Loucy (cell line): ENCODE measurements at regions not wholly inside any gene's neighbourhood (a gene's known extent, or its start where the extent isn't known, plus 50 kb on each side); places are given as distances from the start of the nearest gene placed in this dataset.

Source experiments
- H2AFZ ChIP-seq: fragments of 200-600 bp; sonication (generic); 2 replicates; pipeline ENCODE4 v1.6.0; 2016; ENCODE audit warnings: antibody characterized with exemption, mild to moderate bottlenecking, low read length, moderate library complexity
- H3F3A ChIP-seq: fragments of 200-600 bp; 2 replicates; pipeline ENCODE4 v1.6.0; 2016; ENCODE audit warnings: antibody characterized with exemption, low read depth, mild to moderate bottlenecking
- H3K27me3 ChIP-seq: fragments of 200-600 bp; sonication (generic); 2 replicates; pipeline ENCODE4 v1.6.1; 2014; ENCODE audit warnings: low read length, mild to moderate bottlenecking; ENCODE audit not compliant: insufficient read depth, poor library complexity, severe bottlenecking
- H3K36me3 ChIP-seq: fragments of 200-600 bp; sonication (generic); 2 replicates; pipeline ENCODE4 v1.6.1; 2016; ENCODE audit warnings: low read length; ENCODE audit not compliant: insufficient read depth
- H3K4me1 ChIP-seq: fragments of 200-600 bp; sonication (generic); 2 replicates; pipeline ENCODE4 v1.5.1; 2014; ENCODE audit warnings: low read length, mild to moderate bottlenecking; ENCODE audit not compliant: insufficient read depth, poor library complexity, severe bottlenecking
- H3K4me2 ChIP-seq: fragments of 200-600 bp; sonication (generic); 2 replicates; pipeline ENCODE4 v1.6.0; 2014; ENCODE audit warnings: antibody characterized with exemption, low read length, low read depth, mild to moderate bottlenecking; ENCODE audit not compliant: poor library complexity, severe bottlenecking
- H3K4me3 ChIP-seq: fragments of 200-600 bp; sonication (generic); 2 replicates; pipeline ENCODE4 v1.5.1; 2014; ENCODE audit warnings: low read length, mild to moderate bottlenecking, mixed read lengths; ENCODE audit not compliant: poor library complexity, severe bottlenecking
- H3K79me2 ChIP-seq: fragments of 200-600 bp; sonication (generic); 2 replicates; pipeline ENCODE4 v1.6.1; 2014; ENCODE audit warnings: low read length; ENCODE audit not compliant: insufficient read depth
- H3K9ac ChIP-seq: fragments of 200-600 bp; sonication (generic); 2 replicates; pipeline ENCODE4 v1.6.0; 2014; ENCODE audit warnings: mild to moderate bottlenecking, low read depth, low read length, moderate library complexity; ENCODE audit not compliant: poor library complexity, severe bottlenecking
- H3K9me2 ChIP-seq: fragments of 200-600 bp; sonication (generic); replicated peaks from 2 replicates; pipeline ENCODE4 v1.6.1; 2016; ENCODE audit warnings: low read depth, low read length, mixed read lengths
- H3K9me3 ChIP-seq: fragments of 200-600 bp; sonication (generic); 2 replicates; pipeline ENCODE4 v1.6.1; 2014; ENCODE audit warnings: mild to moderate bottlenecking, antibody characterized with exemption, low read length, low read depth; ENCODE audit not compliant: insufficient read depth
- H4K20me1 ChIP-seq: fragments of 200-600 bp; sonication (generic); 2 replicates; pipeline ENCODE4 v1.6.0; 2014; ENCODE audit warnings: antibody characterized with exemption, low read length, mild to moderate bottlenecking; ENCODE audit not compliant: insufficient read depth, poor library complexity, severe bottlenecking
- EZH2phosphoT487 ChIP-seq: fragments of 200-600 bp; IDR thresholded peaks from 2 replicates; pipeline ENCODE4 v1.6.1; 2018; ENCODE audit warnings: antibody characterized with exemption, mild to moderate bottlenecking, moderate library complexity, borderline replicate concordance
- TF ChIP-seq, protein P1 (sequence below): fragments of 200-600 bp; sonication (generic); conservative IDR thresholded peaks from 2 replicates; pipeline ENCODE4 v1.5.1; 2014; ENCODE audit warnings: mild to moderate bottlenecking, antibody characterized with exemption, low read length

DNA sequence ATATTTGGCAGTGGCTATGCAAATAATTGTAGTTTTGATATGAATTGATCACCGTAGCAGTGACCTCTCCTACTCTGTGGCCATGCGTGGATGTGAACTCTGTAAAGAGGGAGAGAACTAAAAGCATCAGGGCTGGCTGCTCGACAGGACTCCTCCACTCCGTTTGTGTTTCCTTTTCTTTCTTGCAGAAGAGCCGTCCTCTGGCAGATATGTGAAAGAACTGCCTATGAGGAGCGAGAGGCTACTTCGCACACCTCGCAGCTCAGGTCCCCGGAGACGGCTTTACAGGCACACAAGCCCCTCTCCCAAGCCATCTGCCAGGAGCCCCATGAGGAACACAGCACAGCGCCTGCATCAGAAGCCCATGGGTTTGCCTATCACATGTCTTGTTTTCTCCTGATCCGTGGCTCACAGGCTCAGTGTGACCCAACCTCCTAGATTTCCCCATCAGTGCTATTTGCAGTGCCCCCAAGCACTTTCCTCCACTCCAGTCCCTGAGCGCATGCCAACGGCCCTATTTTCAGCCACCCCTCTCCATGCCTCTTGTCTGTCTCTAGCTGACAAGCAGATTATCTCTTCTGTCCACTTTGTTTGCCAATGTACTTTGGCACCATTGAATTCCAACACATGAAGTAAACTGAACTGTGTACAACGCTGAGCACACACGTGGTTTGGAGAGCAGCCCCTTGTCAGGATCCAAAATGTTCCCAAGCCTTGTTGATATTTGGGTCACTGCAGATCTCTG lies 164.3 kb upstream of the AKR1E2 start:
- Histone ChIP-seq H3K9me3 (no peaks in the 10 kb centered on the region), H3F3A (no peaks in the 10 kb centered on the region), H4K20me1 (no peaks in the 10 kb centered on the region), H3K4me2 (no peak overlapping the region), H2AFZ (no peak overlapping the region), H3K9ac (no peak overlapping the region), H3K79me2 (no peaks in the 10 kb centered on the region), H3K4me3 (no peak overlapping the region), H3K9me2 (no peaks in the 10 kb centered on the region), H3K36me3 (no peaks in the 10 kb centered on the region), H3K4me1 (peaks cover 6% of the 10 kb centered on the region), H3K27me3 (no peaks in the 10 kb centered on the region)
- no peak for TF ChIP-seq EZH2phosphoT487
- TF ChIP-seq, protein P1, sequence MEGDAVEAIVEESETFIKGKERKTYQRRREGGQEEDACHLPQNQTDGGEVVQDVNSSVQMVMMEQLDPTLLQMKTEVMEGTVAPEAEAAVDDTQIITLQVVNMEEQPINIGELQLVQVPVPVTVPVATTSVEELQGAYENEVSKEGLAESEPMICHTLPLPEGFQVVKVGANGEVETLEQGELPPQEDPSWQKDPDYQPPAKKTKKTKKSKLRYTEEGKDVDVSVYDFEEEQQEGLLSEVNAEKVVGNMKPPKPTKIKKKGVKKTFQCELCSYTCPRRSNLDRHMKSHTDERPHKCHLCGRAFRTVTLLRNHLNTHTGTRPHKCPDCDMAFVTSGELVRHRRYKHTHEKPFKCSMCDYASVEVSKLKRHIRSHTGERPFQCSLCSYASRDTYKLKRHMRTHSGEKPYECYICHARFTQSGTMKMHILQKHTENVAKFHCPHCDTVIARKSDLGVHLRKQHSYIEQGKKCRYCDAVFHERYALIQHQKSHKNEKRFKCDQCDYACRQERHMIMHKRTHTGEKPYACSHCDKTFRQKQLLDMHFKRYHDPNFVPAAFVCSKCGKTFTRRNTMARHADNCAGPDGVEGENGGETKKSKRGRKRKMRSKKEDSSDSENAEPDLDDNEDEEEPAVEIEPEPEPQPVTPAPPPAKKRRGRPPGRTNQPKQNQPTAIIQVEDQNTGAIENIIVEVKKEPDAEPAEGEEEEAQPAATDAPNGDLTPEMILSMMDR, result no peak

DNA sequence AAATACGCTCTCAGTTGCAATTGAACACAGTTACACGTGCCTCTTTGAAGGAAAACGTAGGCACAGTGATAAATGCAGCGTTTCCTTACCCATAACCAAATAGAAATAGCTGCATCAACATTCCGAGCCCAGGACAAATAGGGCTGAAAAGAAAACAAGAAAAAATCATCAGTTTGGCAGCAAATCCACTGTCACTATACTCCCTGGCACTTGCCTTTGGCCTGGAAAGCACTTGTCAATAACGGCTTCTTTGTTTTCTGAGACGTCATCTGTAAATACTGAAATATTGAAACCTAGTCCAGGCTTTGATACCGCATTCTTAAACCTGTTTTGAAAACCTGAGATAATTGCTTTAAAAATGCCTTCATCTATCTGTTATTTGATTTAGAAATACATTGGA lies 167.2 kb upstream of the AKR1E2 start:
- Histone ChIP-seq H3K27me3 (no peaks in the 10 kb centered on the region), H3K9me3 (no peaks in the 10 kb centered on the region), H3K4me2 (no peak overlapping the region), H3K36me3 (no peaks in the 10 kb centered on the region), H3K4me1 (peaks cover 6% of the 10 kb centered on the region), H3K9me2 (no peaks in the 10 kb centered on the region), H2AFZ (no peak overlapping the region), H3F3A (no peaks in the 10 kb centered on the region), H3K9ac (no peak overlapping the region), H3K79me2 (no peaks in the 10 kb centered on the region), H4K20me1 (no peaks in the 10 kb centered on the region), H3K4me3 (no peak overlapping the region)
- TF ChIP-seq EZH2phosphoT487, result no peak
- TF ChIP-seq, protein P1, result no peak

DNA sequence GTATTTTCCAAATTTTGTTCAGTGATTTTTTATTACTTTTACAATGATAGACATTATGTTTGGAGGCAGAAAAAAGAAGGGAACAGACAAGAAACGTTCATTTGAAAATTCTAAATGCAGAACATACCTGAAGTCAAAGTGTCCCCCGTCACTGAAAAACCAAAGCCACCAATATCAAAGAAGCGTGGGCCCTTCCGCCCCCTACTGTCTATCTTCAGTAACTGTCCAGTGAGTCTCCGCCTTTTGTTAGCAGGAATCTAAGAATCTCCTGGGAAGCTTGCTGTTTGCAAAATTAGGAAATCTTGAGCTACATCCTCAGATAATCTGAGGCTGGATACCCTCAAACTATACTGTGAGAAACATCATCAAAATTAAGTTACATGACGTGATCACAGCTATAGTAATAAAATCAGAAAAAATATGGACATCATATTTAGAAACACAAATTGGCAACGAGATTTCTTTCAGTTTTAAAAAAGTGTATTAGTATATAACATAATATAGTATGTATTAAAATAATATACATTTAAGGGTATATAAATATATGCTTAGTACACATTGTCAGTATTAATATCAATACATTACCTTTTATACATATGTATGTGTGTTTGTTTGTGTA lies 169.3 kb upstream of the AKR1E2 start:
- H4K20me1 ChIP-seq, result no peaks in the 10 kb centered on the region
- no peaks in the 10 kb centered on the region for H3F3A ChIP-seq
- H3K4me2 ChIP-seq, result peak overlapping the region; percentile 6
- no peak overlapping the region for H3K4me3 ChIP-seq
- peak overlapping the region; percentile 29; the same call in 1 of the 2 replicates for H2AFZ ChIP-seq
- TF ChIP-seq EZH2phosphoT487, result no peak
- TF ChIP-seq, protein P1, result peak; percentile 95
- no peaks in the 10 kb centered on the region for H3K79me2 ChIP-seq
- H3K9me3 ChIP-seq, result no peaks in the 10 kb centered on the region
- no peak overlapping the region for H3K9ac ChIP-seq
- H3K36me3 ChIP-seq, result no peaks in the 10 kb centered on the region
- no peaks in the 10 kb centered on the region for H3K9me2 ChIP-seq
- no peaks in the 10 kb centered on the region for H3K27me3 ChIP-seq
- H3K4me1 ChIP-seq, result no peaks in the 10 kb centered on the region
